PC-3 (cell line): ENCODE measurements at regions not wholly inside any gene's neighbourhood (a gene's known extent, or its start where the extent isn't known, plus 50 kb on each side); places are given as distances from the start of the nearest gene placed in this dataset.

Experiments used
- ATAC-seq: fragments of 200-7000 bp; cut with Tn5 transposase; 2 replicates; pipeline ENCODE4 v1.9.1; 2020; ENCODE audit warnings: mild to moderate bottlenecking, moderate library complexity
- BruUV-seq: library from RNA; stranded (reverse); fragments of 400-500 nt; replicated peaks from 2 replicates; lab custom pipeline; 2021; lab: Mats Ljungman, UMichigan
- CTCF ChIA-PET: fragments of 300-600 bp; sonication (Branson Sonifier 250); formaldehyde crosslinking; loops from one replicate; lab custom pipeline; 2022; ENCODE audit warnings: antibody characterized with exemption; lab: Charles Lee
- POLR2A ChIA-PET: fragments of 300-600 bp; sonication (Branson Sonifier 250); formaldehyde crosslinking; loops from one replicate; lab custom pipeline; 2022; ENCODE audit warnings: antibody characterized with exemption; ENCODE audit not compliant: unreplicated experiment; lab: Charles Lee
- DNase-seq: peaks from one replicate; pipeline ENCODE4 v3.0.0-alpha.2; 2015
- H2AFZ ChIP-seq: fragments of 300-600 bp; sonication (generic); 2 replicates; pipeline ENCODE4 v1.6.0; 2016; ENCODE audit warnings: antibody characterized with exemption, low read length
- H3F3A ChIP-seq: fragments of 300-600 bp; sonication (generic); one replicate; pipeline ENCODE4 v1.6.0; 2017; ENCODE audit warnings: antibody characterized with exemption, low read length, control low read depth, mild to moderate bottlenecking; ENCODE audit not compliant: unreplicated experiment
- H3K27ac ChIP-seq: fragments of 300-600 bp; sonication (generic); 2 replicates; pipeline ENCODE4 v1.5.1; 2016; ENCODE audit warnings: mild to moderate bottlenecking, low read length
- H3K27me3 ChIP-seq: fragments of 300-600 bp; sonication (generic); 2 replicates; pipeline ENCODE4 v1.6.1; 2016; ENCODE audit warnings: low read length, mixed read lengths
- H3K36me3 ChIP-seq: fragments of 300-600 bp; sonication (generic); 2 replicates; pipeline ENCODE4 v1.6.1; 2016; ENCODE audit warnings: low read depth, mixed run types, low read length, mixed read lengths
- H3K4me1 ChIP-seq: fragments of 300-600 bp; sonication (generic); 2 replicates; pipeline ENCODE4 v1.5.1; 2016; ENCODE audit warnings: low read length; ENCODE audit not compliant: insufficient read depth
- H3K4me2 ChIP-seq: fragments of 300-600 bp; sonication (generic); 2 replicates; pipeline ENCODE4 v1.6.0; 2016; ENCODE audit warnings: low read length
- H3K4me3 ChIP-seq: fragments of 300-600 bp; sonication (generic); 2 replicates; pipeline ENCODE4 v1.5.1; 2016; ENCODE audit warnings: mild to moderate bottlenecking, low read length, mixed read lengths
- H3K79me2 ChIP-seq: fragments of 300-600 bp; sonication (generic); 2 replicates; pipeline ENCODE4 v1.6.1; 2017; ENCODE audit warnings: low read length, mixed read lengths
- H3K9ac ChIP-seq: fragments of 300-600 bp; sonication (generic); 2 replicates; pipeline ENCODE4 v1.6.0; 2016; ENCODE audit warnings: mild to moderate bottlenecking, low read length
- H3K9me2 ChIP-seq: fragments of 300-600 bp; sonication (generic); replicated peaks from 2 replicates; pipeline ENCODE4 v1.6.1; 2016; ENCODE audit warnings: mixed run types, low read length, mixed read lengths
- H3K9me3 ChIP-seq: fragments of 300-600 bp; sonication (generic); 2 replicates; pipeline ENCODE4 v1.6.1; 2016; ENCODE audit warnings: low read length, mixed read lengths
- H4K20me1 ChIP-seq: fragments of 300-600 bp; sonication (generic); 2 replicates; pipeline ENCODE4 v1.6.1; 2016; ENCODE audit warnings: low read length, mixed read lengths
- EZH2 ChIP-seq: fragments of 300-600 bp; sonication (generic); IDR thresholded peaks from one replicate; pipeline ENCODE4 v1.6.1; 2017; ENCODE audit warnings: antibody characterized with exemption, mild to moderate bottlenecking, low read length; ENCODE audit not compliant: unreplicated experiment
- EZH2phosphoT487 ChIP-seq: fragments of 300-600 bp; sonication (generic); IDR thresholded peaks from 2 replicates; pipeline ENCODE4 v1.6.1; 2018; ENCODE audit warnings: mild to moderate bottlenecking, antibody characterized with exemption, low read length, borderline replicate concordance
- intact Hi-C: fragments of 100-400 bp; cut with micrococcal nuclease; formaldehyde crosslinking; loops from 2 replicates; pipeline ENCODE4 v1.9.0; 2023
- TF ChIP-seq, protein P1 (sequence below): fragments of 300-600 bp; sonication (generic); conservative IDR thresholded peaks from 2 replicates; pipeline ENCODE4 v1.5.1; 2017; ENCODE audit warnings: antibody characterized with exemption, low read depth, mild to moderate bottlenecking, low read length

DNA sequence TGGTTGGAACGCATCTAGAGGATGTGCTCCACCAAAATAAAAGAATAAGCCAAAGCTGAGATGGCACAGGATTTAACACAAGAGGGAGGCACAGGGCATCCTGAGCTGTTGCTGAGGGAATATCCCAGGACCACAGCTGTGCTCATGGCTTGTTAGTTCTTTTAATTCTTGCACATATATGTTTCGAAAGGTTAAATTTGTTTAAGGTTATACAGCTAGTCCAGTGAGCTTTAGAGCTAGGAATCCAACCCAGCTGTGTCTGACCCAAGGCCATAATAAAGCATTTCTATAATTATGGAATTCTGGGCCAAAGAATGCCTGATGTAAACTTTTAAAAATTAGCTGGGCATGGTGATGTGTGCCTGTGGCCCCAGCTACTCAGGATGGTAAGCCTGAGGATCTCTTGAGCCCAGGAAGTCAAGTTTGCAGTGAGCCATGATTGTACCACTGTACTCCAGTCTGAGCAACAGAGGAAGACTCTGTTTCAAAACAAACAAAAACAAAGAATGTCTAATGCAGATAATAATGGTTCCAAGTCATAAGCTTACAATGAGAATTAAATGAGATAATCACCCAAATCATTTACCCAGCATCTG is 66.4 kb upstream of the CCBE1 start:
- H3K27ac ChIP-seq, result no peak overlapping the region
- H2AFZ ChIP-seq, result no peak overlapping the region
- no peak for DNase-seq
- no peaks in the 10 kb centered on the region for H3K27me3 ChIP-seq
- H3K9me3 ChIP-seq, result no peaks in the 10 kb centered on the region
- H3F3A ChIP-seq, result no peaks in the 10 kb centered on the region
- POLR2A ChIA-PET, result interaction anchor here (0.6 kb wide), 1 partner anchor 124 kb away, joined by 4 read pairs; no protein-coding TSS in a partner anchor
- no peaks in the 10 kb centered on the region for H3K36me3 ChIP-seq
- no peak overlapping the region for H3K4me2 ChIP-seq
- H3K4me3 ChIP-seq, result no peak overlapping the region
- H4K20me1 ChIP-seq, result no peaks in the 10 kb centered on the region
- no peaks in the 10 kb centered on the region for H3K9me2 ChIP-seq
- intact Hi-C loops, result no loop called here
- no peaks in the 10 kb centered on the region for H3K4me1 ChIP-seq
- H3K79me2 ChIP-seq, result no peaks in the 10 kb centered on the region
- H3K9ac ChIP-seq, result no peak overlapping the region
- no peak for ATAC-seq
- no TSS peak for BruUV-seq
- TF ChIP-seq EZH2phosphoT487 (no peak), EZH2 (no peak)
- TF ChIP-seq, protein P1, sequence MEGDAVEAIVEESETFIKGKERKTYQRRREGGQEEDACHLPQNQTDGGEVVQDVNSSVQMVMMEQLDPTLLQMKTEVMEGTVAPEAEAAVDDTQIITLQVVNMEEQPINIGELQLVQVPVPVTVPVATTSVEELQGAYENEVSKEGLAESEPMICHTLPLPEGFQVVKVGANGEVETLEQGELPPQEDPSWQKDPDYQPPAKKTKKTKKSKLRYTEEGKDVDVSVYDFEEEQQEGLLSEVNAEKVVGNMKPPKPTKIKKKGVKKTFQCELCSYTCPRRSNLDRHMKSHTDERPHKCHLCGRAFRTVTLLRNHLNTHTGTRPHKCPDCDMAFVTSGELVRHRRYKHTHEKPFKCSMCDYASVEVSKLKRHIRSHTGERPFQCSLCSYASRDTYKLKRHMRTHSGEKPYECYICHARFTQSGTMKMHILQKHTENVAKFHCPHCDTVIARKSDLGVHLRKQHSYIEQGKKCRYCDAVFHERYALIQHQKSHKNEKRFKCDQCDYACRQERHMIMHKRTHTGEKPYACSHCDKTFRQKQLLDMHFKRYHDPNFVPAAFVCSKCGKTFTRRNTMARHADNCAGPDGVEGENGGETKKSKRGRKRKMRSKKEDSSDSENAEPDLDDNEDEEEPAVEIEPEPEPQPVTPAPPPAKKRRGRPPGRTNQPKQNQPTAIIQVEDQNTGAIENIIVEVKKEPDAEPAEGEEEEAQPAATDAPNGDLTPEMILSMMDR, result no peak
- CTCF ChIA-PET, result interaction anchor here (0.6 kb wide), 1 partner anchor 136 kb away, joined by 9 read pairs; no protein-coding TSS in a partner anchor

DNA sequence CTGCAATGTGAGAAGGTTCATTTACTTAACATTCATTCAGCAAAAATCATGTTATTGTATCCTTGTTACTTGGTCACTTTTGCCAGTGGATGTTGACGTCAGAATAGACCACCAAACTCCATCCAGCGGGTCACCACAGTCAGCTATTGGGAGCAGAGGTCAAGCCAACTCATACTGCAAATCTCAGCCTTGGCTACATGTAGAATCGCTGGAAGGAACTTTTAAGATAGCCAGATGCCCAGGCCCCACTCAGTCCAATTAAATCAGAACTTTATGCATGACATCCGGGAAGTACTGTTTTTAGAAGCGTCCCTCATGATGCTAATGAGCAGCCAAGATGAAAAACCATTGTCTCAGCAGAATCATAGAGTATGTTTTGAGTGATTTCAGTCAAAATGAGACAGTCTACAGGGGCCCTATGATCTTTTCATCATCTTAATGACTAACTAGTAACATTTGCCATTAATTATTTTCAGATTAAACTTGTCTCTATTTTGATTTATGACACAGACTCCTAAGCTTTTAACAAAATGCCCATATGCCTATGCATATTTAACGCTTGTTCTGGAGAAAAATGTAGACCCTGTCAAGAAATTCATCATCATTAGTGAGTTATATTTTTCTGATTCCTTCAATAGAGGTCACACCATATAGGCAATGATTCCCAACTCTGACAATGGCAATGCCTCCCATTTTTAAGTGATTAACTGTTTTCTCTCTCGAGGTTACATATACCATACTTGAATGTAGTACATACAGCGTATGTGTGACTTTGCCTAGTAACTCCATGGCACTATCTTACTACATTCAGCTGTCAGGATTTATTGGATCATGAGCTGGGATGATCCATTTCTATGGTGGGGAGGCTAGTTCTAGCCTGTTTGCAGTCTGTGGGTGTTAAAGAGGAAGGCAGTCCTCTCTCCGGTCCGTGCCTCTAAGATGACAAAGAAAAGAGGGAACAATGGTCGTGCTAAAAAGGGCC is 63.7 kb upstream of the CCBE1 start:
- TF ChIP-seq EZH2phosphoT487 (no peak), EZH2 (no peak)
- TF ChIP-seq, protein P1, result no peak
- CTCF ChIA-PET, result no interaction called here

DNA sequence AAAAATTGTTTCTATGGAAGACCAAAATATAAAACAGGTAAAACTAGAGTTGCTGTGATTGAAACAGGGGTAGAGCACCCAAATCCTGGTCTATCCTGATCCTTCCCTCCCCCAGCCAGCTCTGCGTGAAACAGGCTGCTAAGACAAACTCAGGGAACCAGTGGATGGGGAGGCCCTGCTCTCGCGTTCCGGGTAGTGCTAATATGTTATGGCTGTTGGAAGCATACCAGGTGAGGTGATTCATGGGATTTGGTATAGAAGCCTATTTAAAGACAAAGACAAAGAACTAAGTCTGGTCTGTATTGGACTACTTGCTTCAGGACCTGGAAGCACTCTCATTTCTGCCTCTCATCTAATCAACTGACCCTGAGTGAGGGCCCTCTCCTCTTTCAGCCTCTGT is 63.0 kb upstream of the CCBE1 start:
- H3K36me3 ChIP-seq, result no peaks in the 10 kb centered on the region
- BruUV-seq, result no TSS peak
- intact Hi-C loops, result no loop called here
- no peaks in the 10 kb centered on the region for H3K4me1 ChIP-seq
- TF ChIP-seq, protein P1, result no peak
- TF ChIP-seq EZH2phosphoT487 (no peak), EZH2 (no peak)
- ATAC-seq (no peak), DNase-seq (no peak)
- no peak overlapping the region for H3K4me3 ChIP-seq
- ChIA-PET POLR2A (no interaction called here), CTCF (no interaction called here)
- no peaks in the 10 kb centered on the region for H3K27me3 ChIP-seq
- no peaks in the 10 kb centered on the region for H3K79me2 ChIP-seq
- H3K9ac ChIP-seq, result no peak overlapping the region
- H4K20me1 ChIP-seq, result no peaks in the 10 kb centered on the region
- no peaks in the 10 kb centered on the region for H3K9me3 ChIP-seq
- no peak overlapping the region for H3K4me2 ChIP-seq
- no peak overlapping the region for H3K27ac ChIP-seq
- H3F3A ChIP-seq, result no peaks in the 10 kb centered on the region
- H2AFZ ChIP-seq, result no peak overlapping the region
- H3K9me2 ChIP-seq, result no peaks in the 10 kb centered on the region

More for the DNA sequence above, 63.7 kb upstream of the CCBE1 start:
- Histone ChIP-seq H3F3A (no peaks in the 10 kb centered on the region), H3K27ac (no peak overlapping the region), H3K4me3 (no peak overlapping the region), H3K4me2 (no peak overlapping the region), H3K9me2 (no peaks in the 10 kb centered on the region), H4K20me1 (no peaks in the 10 kb centered on the region), H3K36me3 (no peaks in the 10 kb centered on the region), H3K9me3 (no peaks in the 10 kb centered on the region), H3K27me3 (no peaks in the 10 kb centered on the region), H2AFZ (no peak overlapping the region), H3K4me1 (no peaks in the 10 kb centered on the region), H3K79me2 (no peaks in the 10 kb centered on the region), H3K9ac (no peak overlapping the region)
- ATAC-seq (no peak), DNase-seq (no peak)
- intact Hi-C loops, result no loop called here
- POLR2A ChIA-PET, result no interaction called here
- BruUV-seq, result no TSS peak
